SK-N-SH (cell line): ENCODE measurements at regions not wholly inside any gene's neighbourhood (a gene's known extent, or its start where the extent isn't known, plus 50 kb on each side); places are given as distances from the start of the nearest gene placed in this dataset.

Experiments
- CTCF ChIA-PET: fragments of 300-600, 350-600 bp; formaldehyde crosslinking; extraction: SDS; loops from one replicate; lab custom pipeline; 2021; lab: Yijun Ruan, JAX
- POLR2A ChIA-PET: fragments of 350-600 bp; sonication (Branson Sonifier 250); formaldehyde crosslinking; extraction: SDS; loops from one replicate; lab custom pipeline; 2020; ENCODE audit warnings: antibody characterized with exemption, inconsistent platforms; lab: Yijun Ruan, JAX
- DNase-seq: peaks from one replicate; pipeline ENCODE4 v3.0.0; 2012
- H2AFZ ChIP-seq: fragments of 200-600 bp; sonication (generic); 2 replicates; pipeline ENCODE4 v1.8.1; 2016; ENCODE audit warnings: antibody characterized with exemption, mild to moderate bottlenecking, low read depth
- H3F3A ChIP-seq: fragments of 200-600 bp; sonication (generic); replicated peaks from 2 replicates; pipeline ENCODE3; 2016; ENCODE audit warnings: antibody characterized with exemption, mild to moderate bottlenecking; ENCODE audit not compliant: insufficient read depth
- H3K27ac ChIP-seq, 2 experiments: fragments of 200-500 bp in 1 of 2; fragments of 200-600 bp in 1 of 2; sonication (Bioruptor generic) in 1 of 2; sonication (generic), shearing (Covaris generic) in 1 of 2; 2 replicates each; pipeline versions ENCODE4 v1.5.1 to v1.6.1; 2014 to 2016; ENCODE audit warnings: low read depth in 2 of 2, inconsistent platforms in 1 of 2, low read length in 1 of 2, mild to moderate bottlenecking in 1 of 2, mixed read lengths in 1 of 2
- H3K27me3 ChIP-seq: fragments of 200-600 bp; sonication (generic), shearing (Covaris generic); 2 replicates; pipeline ENCODE4 v1.6.1; 2016; ENCODE audit warnings: mixed run types; ENCODE audit not compliant: insufficient read depth
- H3K36me3 ChIP-seq, 2 experiments: fragments of 200-500 bp in 1 of 2; fragments of 200-600 bp in 1 of 2; sonication (Bioruptor generic) in 1 of 2; sonication (generic) in 1 of 2; replicated peaks in 1 of 2; 2 replicates each; pipeline versions ENCODE3 to v1.5.1; 2014 to 2016; ENCODE audit warnings: low read length in 1 of 2, mild to moderate bottlenecking in 1 of 2; ENCODE audit not compliant: insufficient read depth in 2 of 2, control insufficient read depth in 1 of 2
- H3K4me1 ChIP-seq, 2 experiments: fragments of 200-500 bp in 1 of 2; fragments of 200-600 bp in 1 of 2; sonication (Bioruptor generic) in 1 of 2; sonication (generic), shearing (Covaris generic) in 1 of 2; 2 replicates each; pipeline versions ENCODE4 v1.5.1 to v1.6.1; 2014 to 2016; ENCODE audit warnings: low read depth in 1 of 2, low read length in 1 of 2, mixed run types in 1 of 2; ENCODE audit not compliant: insufficient read depth in 2 of 2, control insufficient read depth in 1 of 2
- H3K4me2 ChIP-seq: fragments of 200-600 bp; sonication (generic), shearing (Covaris generic); 2 replicates; pipeline ENCODE4 v1.6.1; 2017; ENCODE audit warnings: mixed run types
- H3K4me3 ChIP-seq, 2 experiments: fragments of 200-500 bp in 1 of 2; fragments of 200-600 bp in 1 of 2; sonication (Bioruptor generic) in 1 of 2; sonication (generic), shearing (Covaris generic) in 1 of 2; 2 replicates each; pipeline versions ENCODE4 v1.5.1 to v1.8.1; 2014 to 2016; ENCODE audit warnings: low read depth in 2 of 2, inconsistent platforms in 1 of 2, low read length in 1 of 2, mild to moderate bottlenecking in 1 of 2, mixed read lengths in 1 of 2, moderate library complexity in 1 of 2
- H3K79me2 ChIP-seq: fragments of 200-600 bp; sonication (generic); 2 replicates; pipeline ENCODE4 v1.8.1; 2017; ENCODE audit warnings: mild to moderate bottlenecking; ENCODE audit not compliant: insufficient read depth
- H3K9ac ChIP-seq: fragments of 200-600 bp; sonication (generic); 2 replicates; pipeline ENCODE4 v1.6.1; 2017; ENCODE audit warnings: mixed run types
- H3K9me2 ChIP-seq: fragments of 200-600 bp; sonication (generic); 2 replicates; pipeline ENCODE4 v1.6.1; 2017; ENCODE audit warnings: mixed run types
- H3K9me3 ChIP-seq: fragments of 200-600 bp; sonication (generic); 2 replicates; pipeline ENCODE4 v1.6.1; 2017; ENCODE audit warnings: mixed run types, mild to moderate bottlenecking, moderate library complexity
- H4K20me1 ChIP-seq: fragments of 200-600 bp; sonication (generic); 2 replicates; pipeline ENCODE4 v1.6.1; 2017; ENCODE audit warnings: mild to moderate bottlenecking, mixed run types; ENCODE audit not compliant: insufficient read depth
- CHD2 ChIP-seq: fragments of 150-350 bp; IDR thresholded peaks from 2 replicates; pipeline ENCODE4 v1.6.1; 2018; ENCODE audit warnings: low read length; ENCODE audit not compliant: partially characterized antibody
- CTCF ChIP-seq: fragments of 200-600 bp; sonication (generic); IDR thresholded peaks from 2 replicates; pipeline ENCODE4 v1.6.1; 2017; ENCODE audit warnings: antibody characterized with exemption, mild to moderate bottlenecking, moderate library complexity
- EP300 ChIP-seq, 2 experiments: IDR thresholded peaks; 2 replicates each; pipeline versions ENCODE4 v1.4.0 to v1.6.1; 2012; ENCODE audit warnings: borderline replicate concordance in 1 of 2, low read depth in 1 of 2, low read length in 1 of 2
- MAX ChIP-seq: IDR thresholded peaks from 2 replicates; pipeline ENCODE4 v1.4.0; 2012; ENCODE audit warnings: low read depth
- MEF2A ChIP-seq: IDR thresholded peaks from 2 replicates; pipeline ENCODE4 v1.4.0; 2012; ENCODE audit warnings: low read depth, borderline replicate concordance
- MXI1 ChIP-seq: IDR thresholded peaks from 2 replicates; pipeline ENCODE4 v1.6.1; 2012; ENCODE audit warnings: mild to moderate bottlenecking, low read depth, low read length, improper control_type of control experiment
- NFIC ChIP-seq: IDR thresholded peaks from 2 replicates; pipeline ENCODE4 v1.4.0; 2012; ENCODE audit warnings: borderline replicate concordance
- RAD21 ChIP-seq: IDR thresholded peaks from 2 replicates; pipeline ENCODE4 v1.6.1; 2012; ENCODE audit warnings: mild to moderate bottlenecking, low read length
- RCOR1 ChIP-seq: fragments of 150-350 bp; IDR thresholded peaks from 2 replicates; pipeline ENCODE4 v1.6.1; 2017; ENCODE audit warnings: antibody characterized with exemption, low read length
- REST ChIP-seq: IDR thresholded peaks from 2 replicates; pipeline ENCODE4 v1.6.1; 2012; ENCODE audit warnings: mild to moderate bottlenecking, low read depth, low read length, moderate library complexity
- SIN3A ChIP-seq: IDR thresholded peaks from 2 replicates; pipeline ENCODE4 v1.6.1; 2012; ENCODE audit warnings: low read depth, mild to moderate bottlenecking, low read length, moderate library complexity, borderline replicate concordance
- SMC3 ChIP-seq: IDR thresholded peaks from 2 replicates; pipeline ENCODE4 v1.6.1; 2012; ENCODE audit warnings: low read depth, low read length, improper control_type of control experiment
- TCF12 ChIP-seq: IDR thresholded peaks from 2 replicates; pipeline ENCODE4 v1.4.0; 2012
- TEAD4 ChIP-seq: IDR thresholded peaks from 2 replicates; pipeline ENCODE4 v1.4.0; 2012; ENCODE audit warnings: mild to moderate bottlenecking, borderline replicate concordance; ENCODE audit not compliant: insufficient read depth
- WGBS: methylation state at CpG from one replicate; pipeline ENCODE4 v1.1.6; 2017; ENCODE audit warnings: low lambda C conversion rate; 5-methylcytosine and 5-hydroxymethylcytosine counted together

GRCh38 chr15:62648954-62649353, 393.6 kb upstream of the TPM1 start:
- H3K4me1 ChIP-seq, result peaks cover 10 to 19% of the 10 kb centered on the region in 2 experiments; a peak in 2 of 4 replicates
- no peak overlapping the region for H3K4me3 ChIP-seq
- no peaks in the 10 kb centered on the region for H3K79me2 ChIP-seq
- ChIA-PET CTCF (interaction anchor here (0.7 to 1.9 kb wide), 7 partner anchors 9 to 259 kb away, joined by 3 to 5 read pairs (median 3); partner anchors contain the start of gene TLN2), POLR2A (interaction anchor here (1.1 kb wide), 1 partner anchor 10 kb away, joined by 3 read pairs; no protein-coding TSS in a partner anchor)
- no peak overlapping the region for H2AFZ ChIP-seq
- peak; percentile 68 for TF ChIP-seq RAD21
- no peak for TF ChIP-seq TEAD4
- TF ChIP-seq SMC3, result peak; percentile 31
- TF ChIP-seq CTCF, result peak; percentile 48
- no peaks in the 10 kb centered on the region for H3K9me2 ChIP-seq
- H3K27me3 ChIP-seq, result no peaks in the 10 kb centered on the region
- H3K9ac ChIP-seq, result no peak overlapping the region
- peaks cover 12 to 21% of the 10 kb centered on the region in 2 experiments for H3K36me3 ChIP-seq
- H3K9me3 ChIP-seq, result no peaks in the 10 kb centered on the region
- H3K27ac ChIP-seq, result no peak overlapping the region
- H3K4me2 ChIP-seq, result no peak overlapping the region
- no peak for DNase-seq
- H3F3A ChIP-seq, result peaks cover 9% of the 10 kb centered on the region
- no peaks in the 10 kb centered on the region for H4K20me1 ChIP-seq
- 87% methylated on average over 6 of the region's 6 CpGs for WGBS

GRCh38 chr15:62649793-62650420, 392.6 kb upstream of the TPM1 start:
- no peak overlapping the region for H3K4me3 ChIP-seq
- WGBS, result 91% methylated on average over 12 of the region's 12 CpGs
- no peaks in the 10 kb centered on the region for H3K27me3 ChIP-seq
- ChIA-PET POLR2A (interaction anchor here (1.1 kb wide), 1 partner anchor 9 kb away, joined by 3 read pairs; no protein-coding TSS in a partner anchor), CTCF (interaction anchor here (0.7 to 1.3 kb wide), 6 partner anchors 9 to 260 kb away, joined by 3 to 4 read pairs (median 3); partner anchors contain the start of gene TLN2)
- H3K9me3 ChIP-seq, result no peaks in the 10 kb centered on the region
- no peaks in the 10 kb centered on the region for H3K79me2 ChIP-seq
- H4K20me1 ChIP-seq, result no peaks in the 10 kb centered on the region
- no peak overlapping the region for H3K4me2 ChIP-seq
- H3K36me3 ChIP-seq, result peaks cover 17 to 22% of the 10 kb centered on the region in 2 experiments
- H3K4me1 ChIP-seq, result peaks cover 10 to 11% of the 10 kb centered on the region in 2 experiments; a peak in 2 of 4 replicates
- DNase-seq, result no peak
- TF ChIP-seq MEF2A (no peak), TCF12 (no peak), SIN3A (no peak), NFIC (no peak), MAX (no peak), EP300 (IDR thresholded peaks at IDR 0.05; ENCODE audit: borderline replicate concordance in 1 of 2, low read depth in 1 of 2, low read length in 1 of 2) (no peak), CHD2 (no peak), REST (no peak), MXI1 (no peak), RCOR1 (no peak)
- H3K9ac ChIP-seq, result no peak overlapping the region
- H3K9me2 ChIP-seq, result no peaks in the 10 kb centered on the region
- H3K27ac ChIP-seq, result no peak overlapping the region
- peaks cover 9% of the 10 kb centered on the region for H3F3A ChIP-seq
- no peak overlapping the region for H2AFZ ChIP-seq
